ENCODE measurements at regions not wholly inside any gene's neighbourhood (a gene's known extent, or its start where the extent isn't known, plus 50 kb on each side); places are given as distances from the start of the nearest gene placed in this dataset.

GRCh38 chr6:119818876-119819275, 469.3 kb upstream of the MAN1A1 start:
- H3K4me3 ChIP-seq (ENCODE audit: low read depth, low read length) = no peak overlapping the region
- DNase-seq (ENCODE audit: low read depth) = no peak
- TF ChIP-seq CTCF (IDR thresholded peaks at IDR 0.05; ENCODE audit: low read depth, low read length, missing control alignments) = no peak

GRCh38 chr6:119814609-119815400, 465.2 kb upstream of the MAN1A1 start:
- DNase-seq (ENCODE audit: low read depth) = no peak
- no peak overlapping the region for H3K4me3 ChIP-seq (ENCODE audit: low read depth, low read length)
- TF ChIP-seq CTCF (IDR thresholded peaks at IDR 0.05; ENCODE audit: low read depth, low read length, missing control alignments) = no peak

GRCh38 chr6:119802464-119802863, 452.9 kb upstream of the MAN1A1 start:
- no peak for TF ChIP-seq CTCF (IDR thresholded peaks at IDR 0.05; ENCODE audit: low read depth, low read length, missing control alignments)
- no peak overlapping the region for H3K4me3 ChIP-seq (ENCODE audit: low read depth, low read length)
- DNase-seq (ENCODE audit: low read depth) = no peak

- no peak for TF ChIP-seq CTCF (IDR thresholded peaks at IDR 0.05; ENCODE audit: low read depth, low read length, missing control alignments)
Measured at GRCh38 chr6:119801056-119801455, 451.5 kb upstream of the MAN1A1 start.

GRCh38 chr6:119800526-119800925, 451.0 kb upstream of the MAN1A1 start:
- no peak overlapping the region for H3K4me3 ChIP-seq (ENCODE audit: low read depth, low read length)
- no peak for TF ChIP-seq CTCF (IDR thresholded peaks at IDR 0.05; ENCODE audit: low read depth, low read length, missing control alignments)
- no peak for DNase-seq (ENCODE audit: low read depth)

More at GRCh38 chr6:119801056-119801455, 451.5 kb upstream of the MAN1A1 start:
- no peak overlapping the region for H3K4me3 ChIP-seq (ENCODE audit: low read depth, low read length)
- no peak for DNase-seq (ENCODE audit: low read depth)

- H3K4me3 ChIP-seq (ENCODE audit: low read depth, low read length) = no peak overlapping the region
- TF ChIP-seq CTCF (IDR thresholded peaks at IDR 0.05; ENCODE audit: low read depth, low read length, missing control alignments) = no peak
- DNase-seq (ENCODE audit: low read depth) = no peak
Measured at GRCh38 chr6:119799596-119800509, 450.3 kb upstream of the MAN1A1 start.
